HCT116 (cell line): ENCODE measurements at regions not wholly inside any gene's neighbourhood (a gene's known extent, or its start where the extent isn't known, plus 50 kb on each side); places are given as distances from the start of the nearest gene placed in this dataset.

Source experiments
- ATAC-seq: fragments of 200-7000 bp; cut with Tn5 transposase; 2 replicates; pipeline ENCODE4 v1.9.1; 2020; ENCODE audit warnings: mild to moderate bottlenecking, moderate library complexity
- BruUV-seq: library from RNA; stranded (reverse); fragments of 400-500 nt; replicated peaks from 2 replicates; lab custom pipeline; 2021; lab: Mats Ljungman, UMichigan
- CTCF ChIA-PET: fragments of 300-600 bp; sonication (Branson Sonifier 250); formaldehyde crosslinking; loops from one replicate; lab custom pipeline; 2021; ENCODE audit warnings: antibody characterized with exemption; lab: Charles Lee
- POLR2A ChIA-PET: fragments of 300-600, 350-600 bp; sonication (Branson Sonifier 250); formaldehyde crosslinking; loops from one replicate; lab custom pipeline; 2021; ENCODE audit warnings: antibody characterized with exemption; lab: Charles Lee
- RAD21 ChIA-PET, 2 experiments: fragments of 300-600 bp; sonication (Branson Sonifier 250); formaldehyde crosslinking; loops; one replicate each; lab custom pipeline; 2023; ENCODE audit warnings: low total read pairs in 2 of 2; ENCODE audit not compliant: uncharacterized antibody in 2 of 2, unreplicated experiment in 2 of 2, low non-redundant PET in 1 of 2; lab: Charles Lee
- DNase-seq: peaks from one replicate; pipeline ENCODE4 v3.0.0-alpha.2; 2010; ENCODE audit warnings: low read depth, low spot score
- H2AFZ ChIP-seq: fragments of 200-600 bp; shearing (Covaris generic), sonication (generic); 2 replicates; pipeline ENCODE4 v1.6.1; 2017; ENCODE audit warnings: low read depth, mixed run types, mixed read lengths, antibody characterized with exemption, low read length; ENCODE audit not compliant: poor library complexity, severe bottlenecking
- H3K27ac ChIP-seq: 2 replicates; pipeline ENCODE4 v1.5.1; 2012; ENCODE audit warnings: low read depth, low read length
- H3K27me3 ChIP-seq: fragments of 200-600 bp; sonication (generic); 2 replicates; pipeline ENCODE4 v1.6.1; 2016; ENCODE audit warnings: mixed run types, low read length, mixed read lengths; ENCODE audit not compliant: insufficient read depth
- H3K36me3 ChIP-seq, 2 experiments: fragments of 200-500 bp in 1 of 2; fragments of 200-600 bp in 1 of 2; sonication (Bioruptor generic) in 1 of 2; sonication (generic) in 1 of 2; 2 replicates each; pipeline versions ENCODE4 v1.5.1 to v1.6.1; 2014 to 2016; ENCODE audit warnings: low read length in 2 of 2, inconsistent platforms in 1 of 2, mixed read lengths in 1 of 2, mixed run types in 1 of 2; ENCODE audit not compliant: insufficient read depth in 2 of 2, control insufficient read depth in 1 of 2
- H3K4me1 ChIP-seq, 2 experiments: fragments of 200-600 bp in 1 of 2; sonication (generic) in 1 of 2; 2 replicates each; pipeline versions ENCODE4 v1.5.1 to v1.6.1; 2012 to 2017; ENCODE audit warnings: low read length in 2 of 2, inconsistent platforms in 1 of 2, mild to moderate bottlenecking in 1 of 2, mixed read lengths in 1 of 2, mixed run types in 1 of 2, moderate library complexity in 1 of 2; ENCODE audit not compliant: insufficient read depth in 2 of 2, control insufficient read depth in 1 of 2
- H3K4me2 ChIP-seq: fragments of 200-600 bp; sonication (generic); 2 replicates; pipeline ENCODE4 v1.6.1; 2017; ENCODE audit warnings: mixed run types, low read length, mixed read lengths
- H3K4me3 ChIP-seq, 2 experiments: fragments of 200-600 bp in 1 of 2; sonication (generic) in 1 of 2; replicated peaks in 1 of 2; 2 replicates each; pipeline ENCODE4 v1.5.1; 2011 to 2016; ENCODE audit warnings: low read length in 2 of 2, control low read depth in 1 of 2, low read depth in 1 of 2, mild to moderate bottlenecking in 1 of 2, mixed read lengths in 1 of 2, mixed run types in 1 of 2
- H3K79me2 ChIP-seq: fragments of 200-600 bp; sonication (generic); 2 replicates; pipeline ENCODE4 v1.6.1; 2017; ENCODE audit warnings: mild to moderate bottlenecking, mixed run types, low read length, moderate library complexity, mixed read lengths; ENCODE audit not compliant: insufficient read depth
- H3K9ac ChIP-seq: fragments of 200-600 bp; sonication (generic); 2 replicates; pipeline ENCODE4 v1.6.1; 2016; ENCODE audit warnings: low read length, mixed read lengths
- H3K9me2 ChIP-seq: fragments of 200-600 bp; sonication (generic), shearing (Covaris generic); 2 replicates; pipeline ENCODE4 v1.6.1; 2017; ENCODE audit warnings: mixed run types, mild to moderate bottlenecking, moderate library complexity; ENCODE audit not compliant: insufficient read depth
- H3K9me3 ChIP-seq, 2 experiments: fragments of 200-500 bp in 1 of 2; fragments of 200-600 bp in 1 of 2; sonication (Bioruptor generic) in 1 of 2; sonication (generic) in 1 of 2; 2 replicates each; pipeline ENCODE4 v1.6.1; 2014 to 2017; ENCODE audit warnings: low read length in 2 of 2, mixed read lengths in 2 of 2, inconsistent platforms in 1 of 2, low read depth in 1 of 2, mild to moderate bottlenecking in 1 of 2, mixed run types in 1 of 2, moderate library complexity in 1 of 2; ENCODE audit not compliant: control insufficient read depth in 1 of 2, insufficient read depth in 1 of 2
- H4K20me1 ChIP-seq: fragments of 200-600 bp; sonication (generic), shearing (Covaris generic); 2 replicates; pipeline ENCODE4 v1.6.1; 2017; ENCODE audit warnings: mixed run types, mild to moderate bottlenecking, moderate library complexity; ENCODE audit not compliant: insufficient read depth
- CBX3 ChIP-seq: IDR thresholded peaks from 2 replicates; pipeline ENCODE4 v1.6.1; 2012; ENCODE audit warnings: low read depth
- CEBPB ChIP-seq: IDR thresholded peaks from 2 replicates; pipeline ENCODE4 v1.6.1; 2012; ENCODE audit warnings: low read depth
- EGR1 ChIP-seq: IDR thresholded peaks from 2 replicates; pipeline ENCODE4 v1.6.1; 2012; ENCODE audit warnings: low read depth
- ELF1 ChIP-seq: IDR thresholded peaks from 2 replicates; pipeline ENCODE4 v1.6.1; 2012; ENCODE audit warnings: low read depth, borderline replicate concordance
- EZH2phosphoT487 ChIP-seq: fragments of 200-600 bp; IDR thresholded peaks from 2 replicates; pipeline ENCODE4 v1.6.1; 2018; ENCODE audit warnings: antibody characterized with exemption, borderline replicate concordance
- JUND ChIP-seq: IDR thresholded peaks from 2 replicates; pipeline ENCODE4 v1.6.1; 2012
- POLR2AphosphoS5 ChIP-seq: IDR thresholded peaks from 2 replicates; pipeline ENCODE4 v1.6.1; 2011; ENCODE audit warnings: mild to moderate bottlenecking, low read depth, low read length, moderate library complexity
- SIN3A ChIP-seq: IDR thresholded peaks from 2 replicates; pipeline ENCODE4 v1.6.1; 2012; ENCODE audit warnings: low read depth
- SP1 ChIP-seq: IDR thresholded peaks from 2 replicates; pipeline ENCODE4 v1.6.1; 2012; ENCODE audit warnings: low read depth
- SRF ChIP-seq: IDR thresholded peaks from 2 replicates; pipeline ENCODE4 v1.6.1; 2012; ENCODE audit warnings: low read depth
- TCF7L2 ChIP-seq: IDR thresholded peaks from 2 replicates; pipeline ENCODE4 v1.7.0; 2011; ENCODE audit warnings: borderline replicate concordance, inconsistent platforms; ENCODE audit not compliant: insufficient read depth, insufficient read length; ENCODE audit errors: extremely low read depth
- ZFX ChIP-seq: fragments of 450-650 bp; IDR thresholded peaks from 2 replicates; pipeline ENCODE4 v1.6.1; 2017
- intact Hi-C: fragments of 100-400 bp; cut with micrococcal nuclease; formaldehyde crosslinking; loops from 2 replicates; pipeline ENCODE4 v1.10.0; 2022
- TF ChIP-seq, protein P1 (sequence below): IDR thresholded peaks from 2 replicates; pipeline ENCODE4 v1.6.1; 2012
- TF ChIP-seq, protein P2 (sequence below), 3 experiments: fragments of 200-600 bp in 1 of 3; sonication (generic) in 1 of 3; IDR thresholded peaks in 2 of 3; conservative IDR thresholded peaks in 1 of 3; 2 replicates each; pipeline ENCODE4 v1.5.1; 2012 to 2017; ENCODE audit warnings: low read depth in 2 of 3, low read length in 2 of 3, antibody characterized with exemption in 1 of 3, borderline replicate concordance in 1 of 3, control low read depth in 1 of 3, mild to moderate bottlenecking in 1 of 3, mixed read lengths in 1 of 3, mixed run types in 1 of 3, moderate library complexity in 1 of 3; ENCODE audit not compliant: insufficient read depth in 1 of 3

DNA sequence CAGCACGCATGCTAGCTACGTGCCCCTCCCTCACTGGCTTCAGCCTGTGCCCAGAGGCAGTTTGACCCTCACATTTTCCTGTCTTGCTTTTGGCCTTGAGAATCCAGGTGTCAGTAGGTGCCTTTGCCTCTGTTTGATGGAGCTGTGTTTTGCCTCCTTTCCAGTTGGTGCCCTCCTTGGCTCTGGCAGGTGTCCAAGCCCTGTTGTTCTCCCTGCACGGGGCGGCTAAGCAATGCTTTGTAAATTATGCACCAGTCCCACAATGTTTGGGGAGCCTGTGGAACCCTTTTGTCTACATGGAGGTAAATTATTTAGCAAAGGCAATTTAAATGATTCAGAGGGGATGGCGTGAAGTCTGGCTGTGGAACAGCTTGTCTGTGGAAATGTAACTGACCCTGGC lies 202.9 kb upstream of the BOD1L1 start:
- ATAC-seq (no peak), DNase-seq (no peak)
- POLR2A ChIA-PET = no interaction called here
- CTCF ChIA-PET = no interaction called here
- Histone ChIP-seq H3K27ac (no peak overlapping the region), H2AFZ (no peak overlapping the region), H3K4me2 (no peak overlapping the region), H3K9me2 (no peaks in the 10 kb centered on the region), H3K36me3 (no peaks in the 10 kb centered on the region), H4K20me1 (no peaks in the 10 kb centered on the region), H3K4me3 (no peak overlapping the region), H3K9ac (no peak overlapping the region), H3K9me3 (no peaks in the 10 kb centered on the region), H3K27me3 (no peaks in the 10 kb centered on the region), H3K4me1 (no peaks in the 10 kb centered on the region), H3K79me2 (no peaks in the 10 kb centered on the region)
- BruUV-seq = no TSS peak
- intact Hi-C loops = no loop called here
- TF ChIP-seq EZH2phosphoT487 = no peak
- TF ChIP-seq EGR1 = no peak
- no peak for TF ChIP-seq ELF1
- TF ChIP-seq SRF = no peak
- TF ChIP-seq, protein P1, sequence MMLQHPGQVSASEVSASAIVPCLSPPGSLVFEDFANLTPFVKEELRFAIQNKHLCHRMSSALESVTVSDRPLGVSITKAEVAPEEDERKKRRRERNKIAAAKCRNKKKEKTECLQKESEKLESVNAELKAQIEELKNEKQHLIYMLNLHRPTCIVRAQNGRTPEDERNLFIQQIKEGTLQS = no peak
- no peak for TF ChIP-seq CEBPB
- TF ChIP-seq ZFX = no peak
- no peak for TF ChIP-seq CBX3
- TF ChIP-seq JUND = no peak
- TF ChIP-seq POLR2AphosphoS5 = no peak
- no peak for TF ChIP-seq SIN3A
- no peak for TF ChIP-seq TCF7L2
- no peak for TF ChIP-seq SP1
- TF ChIP-seq, protein P2, sequence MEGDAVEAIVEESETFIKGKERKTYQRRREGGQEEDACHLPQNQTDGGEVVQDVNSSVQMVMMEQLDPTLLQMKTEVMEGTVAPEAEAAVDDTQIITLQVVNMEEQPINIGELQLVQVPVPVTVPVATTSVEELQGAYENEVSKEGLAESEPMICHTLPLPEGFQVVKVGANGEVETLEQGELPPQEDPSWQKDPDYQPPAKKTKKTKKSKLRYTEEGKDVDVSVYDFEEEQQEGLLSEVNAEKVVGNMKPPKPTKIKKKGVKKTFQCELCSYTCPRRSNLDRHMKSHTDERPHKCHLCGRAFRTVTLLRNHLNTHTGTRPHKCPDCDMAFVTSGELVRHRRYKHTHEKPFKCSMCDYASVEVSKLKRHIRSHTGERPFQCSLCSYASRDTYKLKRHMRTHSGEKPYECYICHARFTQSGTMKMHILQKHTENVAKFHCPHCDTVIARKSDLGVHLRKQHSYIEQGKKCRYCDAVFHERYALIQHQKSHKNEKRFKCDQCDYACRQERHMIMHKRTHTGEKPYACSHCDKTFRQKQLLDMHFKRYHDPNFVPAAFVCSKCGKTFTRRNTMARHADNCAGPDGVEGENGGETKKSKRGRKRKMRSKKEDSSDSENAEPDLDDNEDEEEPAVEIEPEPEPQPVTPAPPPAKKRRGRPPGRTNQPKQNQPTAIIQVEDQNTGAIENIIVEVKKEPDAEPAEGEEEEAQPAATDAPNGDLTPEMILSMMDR (IDR thresholded peaks at IDR 0.05 in 2 of 3, conservative IDR thresholded peaks at IDR 0.05 in 1 of 3; ENCODE audit: borderline replicate concordance in 1 of 3, insufficient read depth in 1 of 3, low read depth in 2 of 3, low read length in 2 of 3) = no peak
- RAD21 ChIA-PET = no interaction called here
